Caco-2 (cell line): ENCODE measurements at regions not wholly inside any gene's neighbourhood (a gene's known extent, or its start where the extent isn't known, plus 50 kb on each side); places are given as distances from the start of the nearest gene placed in this dataset.

Source experiments
- BruUV-seq: library from RNA; stranded (reverse); fragments of 400-500 nt; replicated peaks from 2 replicates; lab custom pipeline; 2021; lab: Mats Ljungman, UMichigan
- CTCF ChIA-PET: fragments of 300-600 bp; sonication (Branson Sonifier 250); formaldehyde crosslinking; loops from one replicate; lab custom pipeline; 2022; ENCODE audit warnings: antibody characterized with exemption; lab: Charles Lee
- POLR2A ChIA-PET: fragments of 300-600 bp; sonication (Branson Sonifier 250); formaldehyde crosslinking; loops from one replicate; lab custom pipeline; 2022; ENCODE audit warnings: antibody characterized with exemption; lab: Charles Lee
- DNase-seq, 2 experiments: peaks; one replicate each; pipeline versions ENCODE4 v3.0.0 to v3.0.0-alpha.2; 2020 to 2022
- H3K27me3 ChIP-seq: replicated peaks from 2 replicates; pipeline ENCODE4 v1.6.0; 2011; ENCODE audit warnings: low read length; ENCODE audit not compliant: control insufficient read depth, insufficient read depth
- H3K36me3 ChIP-seq: 2 replicates; pipeline ENCODE4 v1.5.1; 2011; ENCODE audit warnings: low read length; ENCODE audit not compliant: control insufficient read depth, insufficient read depth
- H3K4me1 ChIP-seq: fragments of 250-450 bp; sonication (Bioruptor Pico); 2 replicates; pipeline ENCODE4 v1.5.1; 2020; ENCODE audit warnings: mild to moderate bottlenecking
- H3K4me3 ChIP-seq: 2 replicates; pipeline ENCODE4 v1.5.1; 2011; ENCODE audit warnings: low read depth, mild to moderate bottlenecking, control low read depth, low read length
- H3K9me3 ChIP-seq: fragments of 250-450 bp; sonication (Bioruptor Pico); 2 replicates; pipeline ENCODE4 v1.5.1; 2020; ENCODE audit warnings: mild to moderate bottlenecking, moderate library complexity
- H3K27ac Mint-ChIP-seq: one replicate; pipeline ENCODE4 v1.8.0; 2022; ENCODE audit warnings: mixed read lengths; ENCODE audit not compliant: unreplicated experiment
- H3K27me3 Mint-ChIP-seq: one replicate; pipeline ENCODE4 v1.8.0; 2022; ENCODE audit warnings: mixed read lengths; ENCODE audit not compliant: insufficient read depth, unreplicated experiment
- H3K36me3 Mint-ChIP-seq: one replicate; pipeline ENCODE4 v1.8.0; 2022; ENCODE audit warnings: mild to moderate bottlenecking, mixed read lengths; ENCODE audit not compliant: insufficient read depth, unreplicated experiment
- H3K4me1 Mint-ChIP-seq: one replicate; pipeline ENCODE4 v1.8.0; 2022; ENCODE audit warnings: low read depth, mixed read lengths; ENCODE audit not compliant: unreplicated experiment
- H3K4me3 Mint-ChIP-seq: one replicate; pipeline ENCODE4 v1.8.0; 2022; ENCODE audit warnings: mild to moderate bottlenecking, moderate library complexity, mixed read lengths; ENCODE audit not compliant: unreplicated experiment
- H3K9me3 Mint-ChIP-seq: one replicate; pipeline ENCODE4 v1.8.0; 2022; ENCODE audit warnings: mixed read lengths; ENCODE audit not compliant: unreplicated experiment
- CTCF ChIP-seq, 2 experiments: fragments of 200-600 bp in 1 of 2; IDR thresholded peaks; 1 replicate in 1 of 2; 2 replicates in 1 of 2; pipeline versions ENCODE4 v1.5.1 to v1.8.0; 2011 to 2022; ENCODE audit warnings: antibody characterized with exemption in 1 of 2, control low read depth in 1 of 2, inconsistent platforms in 1 of 2, low read depth in 1 of 2, low read length in 1 of 2, mild to moderate bottlenecking in 1 of 2, moderate library complexity in 1 of 2; ENCODE audit not compliant: insufficient read depth in 1 of 2, severe bottlenecking in 1 of 2, unreplicated experiment in 1 of 2
- intact Hi-C: fragments of 100-400 bp; cut with micrococcal nuclease; formaldehyde crosslinking; loops from one replicate; pipeline ENCODE4 v1.10.0; 2022; ENCODE audit not compliant: unreplicated experiment

DNA sequence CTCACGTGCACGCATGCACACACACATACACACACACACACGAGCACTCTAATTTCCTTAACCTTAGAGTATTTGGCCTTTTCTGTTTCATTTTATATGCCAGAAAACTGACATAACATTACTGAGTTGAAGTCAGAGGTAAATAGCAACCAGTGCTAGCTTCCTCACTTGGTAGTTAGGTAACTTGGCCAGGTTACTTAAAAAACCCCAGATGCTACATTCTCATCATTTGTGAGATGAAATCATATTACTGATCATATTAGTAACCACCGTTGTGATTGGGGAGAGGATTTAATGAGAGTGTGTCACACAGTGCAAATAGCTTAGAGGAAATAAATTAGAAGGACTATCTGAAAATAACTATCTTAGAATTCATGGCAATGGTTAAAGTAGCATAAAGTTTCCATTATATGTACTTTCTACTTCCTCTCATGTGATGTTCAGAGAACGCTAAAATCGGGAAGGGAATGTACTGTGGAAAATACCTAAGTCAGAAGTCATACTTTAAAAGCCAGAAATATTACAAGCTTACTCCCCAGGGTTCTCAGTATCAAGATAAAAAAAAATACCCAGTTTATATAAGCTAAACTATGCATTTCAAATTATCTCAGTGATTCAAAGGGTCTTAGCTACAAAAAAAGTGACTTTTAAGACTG, 120.5 kb downstream of the TUSC1 start:
- Histone ChIP-seq H3K27me3 (no peaks in the 10 kb centered on the region), H3K4me3 (no peak overlapping the region), H3K36me3 (no peaks in the 10 kb centered on the region), H3K4me1 (no peaks in the 10 kb centered on the region), H3K9me3 (no peaks in the 10 kb centered on the region)
- H3K4me1 Mint-ChIP-seq: no peaks in the 10 kb centered on the region
- no peak for DNase-seq
- no peak overlapping the region for H3K27ac Mint-ChIP-seq
- H3K36me3 Mint-ChIP-seq: no peaks in the 10 kb centered on the region
- H3K4me3 Mint-ChIP-seq: no peak overlapping the region
- intact Hi-C loops: no loop called here
- no TSS peak for BruUV-seq
- H3K9me3 Mint-ChIP-seq: no peaks in the 10 kb centered on the region
- H3K27me3 Mint-ChIP-seq: no peaks in the 10 kb centered on the region
- ChIA-PET CTCF (no interaction called here), POLR2A (no interaction called here)
- TF ChIP-seq CTCF (IDR thresholded peaks at IDR 0.05; ENCODE audit: insufficient read depth in 1 of 2, low read depth in 1 of 2, low read length in 1 of 2, severe bottlenecking in 1 of 2, unreplicated experiment in 1 of 2): no peak

DNA sequence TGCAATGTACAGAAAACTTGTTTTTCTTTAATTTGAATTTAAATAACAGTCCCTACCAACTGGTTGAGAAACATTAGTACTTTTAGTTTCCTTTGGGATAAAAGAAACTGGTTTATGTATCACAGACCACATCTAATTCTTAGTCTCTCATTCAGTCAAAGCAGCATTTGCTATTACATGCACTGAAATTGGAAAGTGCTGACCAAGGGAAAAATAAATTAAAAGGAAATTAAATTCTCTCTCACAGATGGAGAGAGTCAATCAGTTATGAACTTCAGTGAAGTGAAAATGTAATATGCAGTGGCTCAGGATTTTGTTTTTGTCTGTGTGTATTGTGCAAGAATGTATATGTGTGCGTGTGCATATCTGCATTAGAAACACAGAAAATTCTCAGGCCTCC, 121.7 kb downstream of the TUSC1 start:
- Histone ChIP-seq H3K4me3 (no peak overlapping the region), H3K4me1 (no peaks in the 10 kb centered on the region), H3K9me3 (no peaks in the 10 kb centered on the region), H3K36me3 (no peaks in the 10 kb centered on the region), H3K27me3 (no peaks in the 10 kb centered on the region)
- Mint-ChIP-seq H3K4me1 (no peaks in the 10 kb centered on the region), H3K27ac (no peak overlapping the region), H3K36me3 (no peaks in the 10 kb centered on the region), H3K9me3 (no peaks in the 10 kb centered on the region), H3K27me3 (no peaks in the 10 kb centered on the region), H3K4me3 (no peak overlapping the region)
- POLR2A ChIA-PET: no interaction called here
- no TSS peak for BruUV-seq
- intact Hi-C loops: no loop called here
- TF ChIP-seq CTCF (IDR thresholded peaks at IDR 0.05; ENCODE audit: insufficient read depth in 1 of 2, low read depth in 1 of 2, low read length in 1 of 2, severe bottlenecking in 1 of 2, unreplicated experiment in 1 of 2): no peak
- no peak for DNase-seq
- CTCF ChIA-PET: no interaction called here

GRCh38 chr9:25548847-25549246, 129.4 kb downstream of the TUSC1 start:
- Mint-ChIP-seq H3K36me3 (no peaks in the 10 kb centered on the region), H3K27me3 (no peaks in the 10 kb centered on the region), H3K9me3 (no peaks in the 10 kb centered on the region), H3K4me3 (no peak overlapping the region), H3K4me1 (no peaks in the 10 kb centered on the region), H3K27ac (no peak overlapping the region)
- no peaks in the 10 kb centered on the region for H3K36me3 ChIP-seq
- H3K4me3 ChIP-seq: no peak overlapping the region
- H3K9me3 ChIP-seq: no peaks in the 10 kb centered on the region
- no peak for TF ChIP-seq CTCF (IDR thresholded peaks at IDR 0.05; ENCODE audit: insufficient read depth in 1 of 2, low read depth in 1 of 2, low read length in 1 of 2, severe bottlenecking in 1 of 2, unreplicated experiment in 1 of 2)
- no TSS peak for BruUV-seq
- no peak for DNase-seq
- no peaks in the 10 kb centered on the region for H3K27me3 ChIP-seq
- H3K4me1 ChIP-seq: no peaks in the 10 kb centered on the region
- ChIA-PET CTCF (no interaction called here), POLR2A (no interaction called here)
- intact Hi-C loops: no loop called here
